Astrocyte (in vitro differentiated cells and primary cell): ENCODE measurements at regions not wholly inside any gene's neighbourhood (a gene's known extent, or its start where the extent isn't known, plus 50 kb on each side); places are given as distances from the start of the nearest gene placed in this dataset.
"Not testable (repeated sequence)": the region's sequence is repeated elsewhere in the genome, so short reads cannot be mapped to it uniquely, and the experiment has no call there.

Experiments used
- CTCF ChIP-seq: IDR thresholded peaks from 2 replicates; pipeline ENCODE4 v1.5.1; 2011; ENCODE audit warnings: low read depth, mild to moderate bottlenecking, inconsistent platforms, low read length, moderate library complexity; ENCODE audit not compliant: insufficient read depth
- EZH2 ChIP-seq: IDR thresholded peaks from 2 replicates; pipeline ENCODE4 v1.6.1; 2012; ENCODE audit warnings: mild to moderate bottlenecking, low read length, inconsistent platforms; ENCODE audit not compliant: insufficient read depth

- TF ChIP-seq CTCF, EZH2: not testable (repeated sequence)
Measured at GRCh38 chr17:22213169-22213568, 520.8 kb downstream of the KCNJ18 start.
